GM23338 (cell line): ENCODE measurements at regions not wholly inside any gene's neighbourhood (a gene's known extent, or its start where the extent isn't known, plus 50 kb on each side); places are given as distances from the start of the nearest gene placed in this dataset.

Experiments used
- ATAC-seq: fragments of 200-7000 bp; cut with Tn5 transposase; 3 replicates; pipeline ENCODE4 v1.9.1; 2020
- DNase-seq: peaks from one replicate; pipeline ENCODE4 v3.0.0-alpha.2; 2015; ENCODE audit warnings: low spot score
- H2AFZ ChIP-seq: fragments of 200-600 bp; sonication (generic); 2 replicates; pipeline ENCODE4 v1.8.0; 2016; ENCODE audit warnings: antibody characterized with exemption, mild to moderate bottlenecking, moderate library complexity
- H3F3A ChIP-seq: fragments of 200-600 bp; sonication (generic); replicated peaks from 2 replicates; pipeline ENCODE4 v1.8.0; 2017; ENCODE audit warnings: antibody characterized with exemption, mixed run types, low read depth
- H3K27ac ChIP-seq: fragments of 200-600 bp; sonication (generic); 2 replicates; pipeline ENCODE4 v1.6.1; 2016; ENCODE audit warnings: low read depth
- H3K27me3 ChIP-seq: fragments of 200-600 bp; sonication (generic); 2 replicates; pipeline ENCODE4 v1.8.0; 2016; ENCODE audit warnings: mild to moderate bottlenecking, mixed run types, moderate library complexity; ENCODE audit not compliant: insufficient read depth
- H3K36me3 ChIP-seq: fragments of 200-600 bp; sonication (generic); 2 replicates; pipeline ENCODE4 v1.8.0; 2016; ENCODE audit warnings: mild to moderate bottlenecking; ENCODE audit not compliant: insufficient read depth
- H3K4me1 ChIP-seq: fragments of 200-600 bp; sonication (generic); 2 replicates; pipeline ENCODE4 v1.8.0; 2016; ENCODE audit warnings: mild to moderate bottlenecking, moderate library complexity; ENCODE audit not compliant: insufficient read depth
- H3K4me2 ChIP-seq: fragments of 200-600 bp; sonication (generic); 2 replicates; pipeline ENCODE4 v1.7.1; 2017; ENCODE audit warnings: mixed run types
- H3K4me3 ChIP-seq: fragments of 200-600 bp; sonication (generic); 2 replicates; pipeline ENCODE4 v1.6.1; 2016; ENCODE audit warnings: mixed run types
- H3K79me2 ChIP-seq: fragments of 200-600 bp; sonication (generic); replicated peaks from 2 replicates; pipeline ENCODE4 v1.8.0; 2017; ENCODE audit warnings: mild to moderate bottlenecking; ENCODE audit not compliant: insufficient read depth
- H3K9me2 ChIP-seq: fragments of 200-600 bp; sonication (generic); 2 replicates; pipeline ENCODE4 v1.8.0; 2017; ENCODE audit not compliant: insufficient read depth
- H4K20me1 ChIP-seq: fragments of 200-600 bp; sonication (generic); replicated peaks from 2 replicates; pipeline ENCODE4 v1.8.0; 2017; ENCODE audit warnings: mild to moderate bottlenecking; ENCODE audit not compliant: insufficient read depth
- H3K27ac Mint-ChIP-seq: 2 replicates; pipeline ENCODE4 v1.8.0; 2020; ENCODE audit warnings: inconsistent platforms, mild to moderate bottlenecking, moderate library complexity, mixed read lengths
- H3K27me3 Mint-ChIP-seq: 3 replicates; pipeline ENCODE4 v1.8.0; 2022; ENCODE audit warnings: low read depth, mild to moderate bottlenecking, moderate library complexity, mixed read lengths, inconsistent platforms; ENCODE audit not compliant: insufficient read depth, poor library complexity
- H3K36me3 Mint-ChIP-seq: 3 replicates; pipeline ENCODE4 v1.8.0; 2021; ENCODE audit warnings: low read depth, mild to moderate bottlenecking, inconsistent platforms, moderate library complexity, mixed read lengths
- H3K4me1 Mint-ChIP-seq: 3 replicates; pipeline ENCODE4 v1.8.0; 2020; ENCODE audit warnings: mild to moderate bottlenecking, inconsistent platforms, mixed read lengths
- H3K4me3 Mint-ChIP-seq: 3 replicates; pipeline ENCODE4 v1.8.0; 2021; ENCODE audit warnings: moderate library complexity, mild to moderate bottlenecking, inconsistent platforms, mixed read lengths
- H3K9me3 Mint-ChIP-seq: 3 replicates; pipeline ENCODE4 v1.8.0; 2020; ENCODE audit warnings: moderate library complexity, mild to moderate bottlenecking, inconsistent platforms, mixed read lengths
- ETS1 ChIP-seq: IDR thresholded peaks from 2 replicates; pipeline ENCODE4 v1.6.1; 2016; ENCODE audit warnings: antibody characterized with exemption
- EZH2 ChIP-seq: fragments of 200-600 bp; sonication (generic); IDR thresholded peaks from one replicate; pipeline ENCODE4 v1.8.0; 2017; ENCODE audit warnings: antibody characterized with exemption, mild to moderate bottlenecking, low read depth; ENCODE audit not compliant: unreplicated experiment
- EZH2phosphoT487 ChIP-seq: fragments of 200-600 bp; sonication (generic); IDR thresholded peaks from one replicate; pipeline ENCODE4 v1.8.1; 2018; ENCODE audit warnings: antibody characterized with exemption; ENCODE audit not compliant: unreplicated experiment
- JUNB ChIP-seq: IDR thresholded peaks from one replicate; pipeline ENCODE4 v1.6.1; 2016; ENCODE audit warnings: antibody characterized with exemption; ENCODE audit not compliant: unreplicated experiment
- POLR2AphosphoS5 ChIP-seq: IDR thresholded peaks from 2 replicates; pipeline ENCODE4 v1.6.1; 2016; ENCODE audit warnings: antibody characterized with exemption, low read depth
- REST ChIP-seq: IDR thresholded peaks from one replicate; pipeline ENCODE4 v1.6.1; 2018; ENCODE audit warnings: antibody characterized with exemption; ENCODE audit not compliant: unreplicated experiment
- STAT1 ChIP-seq: IDR thresholded peaks from one replicate; pipeline ENCODE4 v1.6.1; 2016; ENCODE audit warnings: antibody characterized with exemption; ENCODE audit not compliant: unreplicated experiment
- ZNF114 ChIP-seq: fragments of 250-450 bp; sonication (Bioruptor Pico); IDR thresholded peaks from 2 replicates; pipeline ENCODE4 v1.5.0; 2020; ENCODE audit warnings: mild to moderate bottlenecking, moderate library complexity
- ZNF331 ChIP-seq: fragments of 250-450 bp; sonication (Bioruptor Pico); IDR thresholded peaks from 2 replicates; pipeline ENCODE4 v1.5.0; 2020; ENCODE audit warnings: low read depth, mild to moderate bottlenecking, moderate library complexity
- TF ChIP-seq, protein P1 (sequence below): fragments of 250-450 bp; sonication (Bioruptor Pico); IDR thresholded peaks from 2 replicates; pipeline ENCODE4 v1.5.0; 2020; ENCODE audit warnings: mild to moderate bottlenecking, moderate library complexity

- TF ChIP-seq, protein P1, sequence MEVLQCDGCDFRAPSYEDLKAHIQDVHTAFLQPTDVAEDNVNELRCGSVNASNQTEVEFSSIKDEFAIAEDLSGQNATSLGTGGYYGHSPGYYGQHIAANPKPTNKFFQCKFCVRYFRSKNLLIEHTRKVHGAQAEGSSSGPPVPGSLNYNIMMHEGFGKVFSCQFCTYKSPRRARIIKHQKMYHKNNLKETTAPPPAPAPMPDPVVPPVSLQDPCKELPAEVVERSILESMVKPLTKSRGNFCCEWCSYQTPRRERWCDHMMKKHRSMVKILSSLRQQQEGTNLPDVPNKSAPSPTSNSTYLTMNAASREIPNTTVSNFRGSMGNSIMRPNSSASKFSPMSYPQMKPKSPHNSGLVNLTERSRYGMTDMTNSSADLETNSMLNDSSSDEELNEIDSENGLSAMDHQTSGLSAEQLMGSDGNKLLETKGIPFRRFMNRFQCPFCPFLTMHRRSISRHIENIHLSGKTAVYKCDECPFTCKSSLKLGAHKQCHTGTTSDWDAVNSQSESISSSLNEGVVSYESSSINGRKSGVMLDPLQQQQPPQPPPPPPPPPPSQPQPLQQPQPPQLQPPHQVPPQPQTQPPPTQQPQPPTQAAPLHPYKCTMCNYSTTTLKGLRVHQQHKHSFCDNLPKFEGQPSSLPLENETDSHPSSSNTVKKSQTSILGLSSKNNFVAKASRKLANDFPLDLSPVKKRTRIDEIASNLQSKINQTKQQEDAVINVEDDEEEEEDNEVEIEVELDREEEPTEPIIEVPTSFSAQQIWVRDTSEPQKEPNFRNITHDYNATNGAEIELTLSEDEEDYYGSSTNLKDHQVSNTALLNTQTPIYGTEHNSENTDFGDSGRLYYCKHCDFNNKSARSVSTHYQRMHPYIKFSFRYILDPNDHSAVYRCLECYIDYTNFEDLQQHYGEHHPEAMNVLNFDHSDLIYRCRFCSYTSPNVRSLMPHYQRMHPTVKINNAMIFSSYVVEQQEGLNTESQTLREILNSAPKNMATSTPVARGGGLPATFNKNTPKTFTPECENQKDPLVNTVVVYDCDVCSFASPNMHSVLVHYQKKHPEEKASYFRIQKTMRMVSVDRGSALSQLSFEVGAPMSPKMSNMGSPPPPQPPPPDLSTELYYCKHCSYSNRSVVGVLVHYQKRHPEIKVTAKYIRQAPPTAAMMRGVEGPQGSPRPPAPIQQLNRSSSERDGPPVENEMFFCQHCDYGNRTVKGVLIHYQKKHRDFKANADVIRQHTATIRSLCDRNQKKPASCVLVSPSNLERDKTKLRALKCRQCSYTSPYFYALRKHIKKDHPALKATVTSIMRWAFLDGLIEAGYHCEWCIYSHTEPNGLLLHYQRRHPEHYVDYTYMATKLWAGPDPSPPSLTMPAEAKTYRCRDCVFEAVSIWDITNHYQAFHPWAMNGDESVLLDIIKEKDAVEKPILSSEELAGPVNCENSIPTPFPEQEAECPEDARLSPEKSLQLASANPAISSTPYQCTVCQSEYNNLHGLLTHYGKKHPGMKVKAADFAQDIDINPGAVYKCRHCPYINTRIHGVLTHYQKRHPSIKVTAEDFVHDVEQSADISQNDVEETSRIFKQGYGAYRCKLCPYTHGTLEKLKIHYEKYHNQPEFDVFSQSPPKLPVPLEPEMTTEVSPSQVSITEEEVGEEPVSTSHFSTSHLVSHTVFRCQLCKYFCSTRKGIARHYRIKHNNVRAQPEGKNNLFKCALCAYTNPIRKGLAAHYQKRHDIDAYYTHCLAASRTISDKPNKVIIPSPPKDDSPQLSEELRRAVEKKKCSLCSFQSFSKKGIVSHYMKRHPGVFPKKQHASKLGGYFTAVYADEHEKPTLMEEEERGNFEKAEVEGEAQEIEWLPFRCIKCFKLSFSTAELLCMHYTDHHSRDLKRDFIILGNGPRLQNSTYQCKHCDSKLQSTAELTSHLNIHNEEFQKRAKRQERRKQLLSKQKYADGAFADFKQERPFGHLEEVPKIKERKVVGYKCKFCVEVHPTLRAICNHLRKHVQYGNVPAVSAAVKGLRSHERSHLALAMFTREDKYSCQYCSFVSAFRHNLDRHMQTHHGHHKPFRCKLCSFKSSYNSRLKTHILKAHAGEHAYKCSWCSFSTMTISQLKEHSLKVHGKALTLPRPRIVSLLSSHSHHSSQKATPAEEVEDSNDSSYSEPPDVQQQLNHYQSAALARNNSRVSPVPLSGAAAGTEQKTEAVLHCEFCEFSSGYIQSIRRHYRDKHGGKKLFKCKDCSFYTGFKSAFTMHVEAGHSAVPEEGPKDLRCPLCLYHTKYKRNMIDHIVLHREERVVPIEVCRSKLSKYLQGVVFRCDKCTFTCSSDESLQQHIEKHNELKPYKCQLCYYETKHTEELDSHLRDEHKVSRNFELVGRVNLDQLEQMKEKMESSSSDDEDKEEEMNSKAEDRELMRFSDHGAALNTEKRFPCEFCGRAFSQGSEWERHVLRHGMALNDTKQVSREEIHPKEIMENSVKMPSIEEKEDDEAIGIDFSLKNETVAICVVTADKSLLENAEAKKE, result no peak
- no peak for TF ChIP-seq REST
- no peak for TF ChIP-seq POLR2AphosphoS5
Observed at GRCh38 chr6:91166271-91167046, 579.6 kb upstream of the MAP3K7 start (continued).

GRCh38 chr6:91164105-91164504 lies 577.2 kb upstream of the MAP3K7 start:
- Mint-ChIP-seq H3K4me3 (no peak overlapping the region), H3K4me1 (peaks cover 7% of the 10 kb centered on the region), H3K36me3 (no peaks in the 10 kb centered on the region), H3K9me3 (no peaks in the 10 kb centered on the region), H3K27ac (no peak overlapping the region), H3K27me3 (no peaks in the 10 kb centered on the region)
- no peak overlapping the region for H3K4me2 ChIP-seq
- H3K36me3 ChIP-seq, result no peaks in the 10 kb centered on the region
- no peaks in the 10 kb centered on the region for H3K9me2 ChIP-seq
- H4K20me1 ChIP-seq, result no peaks in the 10 kb centered on the region
- H3K4me3 ChIP-seq, result no peak overlapping the region
- no peak for DNase-seq
- no peak overlapping the region for H3K27ac ChIP-seq
- H3F3A ChIP-seq, result no peaks in the 10 kb centered on the region
- no peaks in the 10 kb centered on the region for H3K27me3 ChIP-seq
- no peak overlapping the region for H2AFZ ChIP-seq
- H3K79me2 ChIP-seq, result no peaks in the 10 kb centered on the region
- H3K4me1 ChIP-seq, result peaks cover 14% of the 10 kb centered on the region; the same call in 1 of the 2 replicates
- no peak for ATAC-seq
- TF ChIP-seq ZNF114 (CRISPR knock-in tag) (no peak), ETS1 (no peak), JUNB (no peak), REST (no peak), EZH2phosphoT487 (no peak), EZH2 (no peak), ZNF331 (no peak), POLR2AphosphoS5 (no peak), STAT1 (no peak)
